ENCODE measurements at regions not wholly inside any gene's neighbourhood (a gene's known extent, or its start where the extent isn't known, plus 50 kb on each side); places are given as distances from the start of the nearest gene placed in this dataset.
A peak's percentile ranks its signal among the peaks of the same experiment; 100 is the strongest.
"Not testable (repeated sequence)": the region's sequence is repeated elsewhere in the genome, so short reads cannot be mapped to it uniquely, and the experiment has no call there.

DNA sequence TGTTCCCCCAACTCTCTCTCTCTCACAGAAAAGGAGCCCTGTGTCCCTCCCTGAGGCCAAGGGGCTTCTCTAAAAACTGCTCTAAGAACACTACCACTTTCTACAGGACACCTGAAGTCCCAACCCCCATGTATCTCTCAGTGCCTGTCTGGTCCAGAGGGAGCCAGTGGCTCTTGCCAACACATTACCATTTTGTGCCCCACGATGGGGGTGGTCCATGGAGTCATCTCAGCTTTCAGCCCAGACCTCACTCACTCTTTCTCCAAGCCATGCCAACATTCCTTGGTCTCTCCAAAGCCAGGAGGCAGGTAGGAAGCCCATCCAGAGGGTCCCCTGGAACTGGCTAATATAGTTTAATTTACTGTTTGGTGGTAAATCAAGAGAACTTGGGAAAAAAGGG lies 962.1 kb upstream of the DEFB115 start:
- not testable (repeated sequence) for DNase-seq (ENCODE audit: low read depth)

DNA sequence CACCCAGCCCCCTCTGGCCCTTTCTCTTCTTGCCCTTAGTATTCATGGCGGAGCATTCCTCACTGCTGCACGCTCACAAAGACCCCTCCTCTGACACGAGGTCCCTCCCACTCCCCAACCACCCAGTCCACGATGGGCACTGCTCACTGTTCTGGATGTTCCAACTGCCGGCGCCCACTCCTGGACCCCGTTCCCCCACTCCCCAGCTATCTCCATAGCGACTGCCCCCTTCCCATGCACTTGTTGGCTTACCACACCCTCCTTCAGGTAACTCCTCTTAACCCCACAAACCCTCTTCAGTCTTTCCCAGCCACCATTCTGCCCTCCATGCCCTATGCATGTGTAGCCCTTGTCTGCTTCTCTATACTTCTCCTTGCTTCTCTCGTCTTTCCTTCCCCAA lies 961.5 kb upstream of the DEFB115 start:
- not testable (repeated sequence) for DNase-seq (ENCODE audit: low read depth)

DNA sequence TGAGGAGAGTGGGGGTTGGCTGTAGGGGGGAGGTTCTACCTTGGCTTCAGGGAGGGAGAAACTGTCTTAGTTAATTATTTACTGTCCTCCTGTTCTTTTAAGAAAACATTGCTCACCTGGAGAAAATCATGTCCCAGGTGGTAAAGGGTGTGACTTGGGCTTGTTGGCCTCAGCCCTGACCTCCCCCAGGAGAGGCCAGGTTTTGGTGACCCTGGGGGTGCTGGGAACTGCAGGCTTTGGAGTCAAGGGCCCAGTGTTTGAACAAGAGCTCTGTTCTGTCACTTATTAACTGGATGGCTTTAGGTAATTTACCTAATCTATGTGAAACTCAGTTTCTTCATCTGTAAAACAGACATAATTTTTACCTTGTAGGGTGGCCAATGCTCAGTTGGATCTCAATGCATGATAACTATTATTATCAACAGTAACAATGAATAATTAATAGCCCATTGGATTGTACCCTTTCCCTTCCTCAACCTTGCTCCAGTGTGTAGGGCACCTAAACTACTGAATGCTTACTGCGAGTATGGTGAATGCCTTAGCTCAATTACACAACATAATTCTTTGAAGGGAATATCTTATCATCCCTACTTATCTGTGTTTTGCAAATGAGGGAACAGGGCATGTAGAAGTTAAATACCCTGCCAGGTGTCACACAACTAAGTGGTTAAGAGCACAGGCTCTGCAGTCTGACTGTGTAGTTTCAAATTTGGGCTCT lies 959.4 kb upstream of the DEFB115 start:
- not testable (repeated sequence) for DNase-seq (ENCODE audit: low read depth)

DNA sequence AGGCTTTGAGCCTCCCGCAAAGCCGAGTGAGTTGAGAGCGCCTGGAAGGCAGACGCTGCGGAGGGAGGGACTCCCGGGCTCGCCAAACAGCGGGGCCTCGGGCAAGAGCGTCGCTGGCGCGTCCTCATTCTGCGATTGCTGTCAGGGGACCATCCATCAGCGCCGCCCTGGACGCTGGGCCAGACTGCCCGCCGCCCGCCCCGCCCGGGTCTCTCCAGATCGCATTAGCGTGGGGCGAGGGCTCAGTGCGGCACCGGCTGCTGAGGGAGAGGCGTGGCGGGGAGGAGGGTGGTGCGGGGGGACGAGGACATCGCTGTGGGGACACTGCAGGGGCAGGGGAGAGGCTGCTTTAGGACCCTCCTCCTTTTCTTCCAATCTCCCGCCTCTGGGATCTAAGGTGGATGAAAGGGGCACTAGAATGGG lies 957.2 kb upstream of the DEFB115 start:
- DNase-seq (ENCODE audit: low read depth) = not testable (repeated sequence)

DNA sequence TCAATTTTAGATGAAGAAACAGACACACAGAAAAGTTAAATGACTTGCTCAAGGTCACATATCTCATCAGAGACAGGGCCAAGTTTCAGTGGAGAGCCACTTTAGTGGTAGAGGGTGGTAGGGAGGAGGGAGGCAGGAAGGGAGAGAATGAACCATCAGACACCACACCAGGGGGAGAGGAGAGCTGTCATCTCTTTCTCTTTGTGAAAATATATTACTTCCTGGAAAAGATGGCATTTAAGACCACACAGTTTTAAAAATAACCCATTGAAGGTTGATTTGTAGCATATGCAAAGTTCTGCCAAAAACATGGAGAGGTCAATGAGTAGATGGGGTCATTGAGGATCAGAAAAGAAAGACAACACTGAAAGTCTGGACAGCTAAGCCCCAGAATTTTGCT lies 954.7 kb upstream of the DEFB115 start:
- DNase-seq (ENCODE audit: low read depth) = not testable (repeated sequence)

DNA sequence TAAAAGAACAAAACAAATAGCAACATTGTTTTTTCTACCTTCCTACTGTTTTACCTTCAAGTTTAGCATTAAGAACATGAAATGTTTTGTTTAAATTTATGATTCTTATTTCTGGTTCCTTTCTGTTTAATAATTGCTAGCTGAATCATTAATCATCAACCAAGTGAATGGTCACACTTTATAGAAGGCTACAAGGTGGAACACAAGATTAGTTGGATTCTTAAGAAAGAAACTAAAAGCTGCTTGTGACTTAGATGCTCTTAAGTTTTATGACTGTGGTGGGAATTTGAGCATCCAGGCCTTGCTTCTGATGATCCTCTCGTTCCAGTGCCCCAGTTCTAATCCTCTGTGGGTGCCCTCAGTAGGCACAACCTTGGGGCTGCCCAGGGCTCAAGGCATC lies 947.5 kb upstream of the DEFB115 start:
- DNase-seq (ENCODE audit: low read depth) = not testable (repeated sequence)

DNA sequence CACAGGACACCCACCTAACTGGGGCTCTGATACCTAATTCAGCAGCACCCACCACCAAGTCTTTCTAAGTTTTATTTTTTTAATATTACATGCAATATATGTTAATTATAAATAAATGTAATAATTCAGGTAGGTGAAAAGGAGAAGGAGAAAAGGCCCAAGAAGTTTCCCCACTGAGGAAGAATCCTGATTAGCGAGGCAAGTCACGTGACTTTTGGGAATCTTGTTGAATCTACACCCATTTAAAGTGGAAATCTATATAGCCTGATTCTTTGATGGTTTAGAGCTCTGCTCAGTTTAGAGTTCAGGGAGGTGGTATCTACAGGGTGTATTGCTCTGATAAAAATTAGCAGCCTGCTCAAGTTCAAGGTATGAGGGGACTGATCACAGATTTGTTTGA lies 947.1 kb upstream of the DEFB115 start:
- not testable (repeated sequence) for DNase-seq (ENCODE audit: low read depth)

DNA sequence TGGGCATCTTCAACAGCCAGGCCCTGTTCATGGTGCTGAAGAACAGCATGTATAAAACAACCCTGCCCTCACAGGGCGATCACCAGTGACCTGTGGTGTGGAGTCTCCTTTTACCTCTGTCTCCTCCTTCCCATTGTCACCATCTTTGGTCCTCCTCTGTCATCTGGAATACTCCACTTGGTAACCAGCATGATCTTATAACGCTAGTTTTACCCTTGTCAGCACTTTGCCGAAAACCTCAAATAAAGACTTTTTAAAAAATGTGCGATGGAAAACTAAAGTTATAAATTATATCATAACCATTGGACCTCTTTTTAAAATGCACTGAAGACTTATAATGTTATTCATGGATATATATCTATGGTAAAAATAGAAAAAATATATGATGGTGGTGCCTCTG lies 945.2 kb upstream of the DEFB115 start:
- DNase-seq (ENCODE audit: low read depth) = not testable (repeated sequence)

DNA sequence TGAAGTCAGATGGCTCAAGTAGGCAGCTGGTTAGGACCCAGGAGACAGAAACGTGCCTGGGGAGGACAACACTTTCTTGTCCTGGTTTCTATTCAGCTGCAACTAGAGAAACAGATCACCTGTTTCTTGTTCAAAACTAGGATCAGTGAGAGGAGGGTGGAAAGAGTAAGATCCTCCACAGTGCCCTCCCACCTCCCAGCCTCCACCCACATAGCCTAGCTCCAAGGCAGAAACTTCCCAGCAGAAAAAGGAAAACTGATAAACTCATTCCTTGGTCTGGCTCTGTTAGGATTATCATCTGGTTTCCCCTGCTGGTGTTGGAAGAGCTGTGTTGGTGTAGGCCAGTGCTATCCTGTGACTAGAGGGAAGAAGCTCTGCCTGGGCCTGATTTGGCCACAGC lies 943.8 kb upstream of the DEFB115 start:
- not testable (repeated sequence) for DNase-seq (ENCODE audit: low read depth)

DNA sequence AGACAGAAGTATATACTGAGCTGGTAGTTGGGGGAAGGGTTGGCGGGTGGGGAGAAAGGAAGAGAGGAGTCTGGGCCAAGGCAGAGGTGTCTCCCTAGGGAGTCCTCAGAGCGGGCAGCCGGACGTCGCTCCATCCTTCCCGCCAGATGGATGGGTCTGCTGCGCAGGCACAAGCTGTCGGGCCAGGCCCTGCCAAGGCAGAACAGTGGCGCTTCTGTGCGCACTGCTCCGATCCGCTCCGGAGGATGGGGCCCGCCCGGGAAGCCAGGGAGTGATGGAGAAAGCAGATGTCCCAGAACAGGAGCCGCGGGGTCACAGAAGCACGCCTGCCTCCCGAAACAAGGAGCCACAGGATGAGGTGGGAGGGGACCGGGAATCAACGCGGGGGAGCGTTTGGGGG lies 941.4 kb upstream of the DEFB115 start:
- not testable (repeated sequence) for DNase-seq (ENCODE audit: low read depth)

DNA sequence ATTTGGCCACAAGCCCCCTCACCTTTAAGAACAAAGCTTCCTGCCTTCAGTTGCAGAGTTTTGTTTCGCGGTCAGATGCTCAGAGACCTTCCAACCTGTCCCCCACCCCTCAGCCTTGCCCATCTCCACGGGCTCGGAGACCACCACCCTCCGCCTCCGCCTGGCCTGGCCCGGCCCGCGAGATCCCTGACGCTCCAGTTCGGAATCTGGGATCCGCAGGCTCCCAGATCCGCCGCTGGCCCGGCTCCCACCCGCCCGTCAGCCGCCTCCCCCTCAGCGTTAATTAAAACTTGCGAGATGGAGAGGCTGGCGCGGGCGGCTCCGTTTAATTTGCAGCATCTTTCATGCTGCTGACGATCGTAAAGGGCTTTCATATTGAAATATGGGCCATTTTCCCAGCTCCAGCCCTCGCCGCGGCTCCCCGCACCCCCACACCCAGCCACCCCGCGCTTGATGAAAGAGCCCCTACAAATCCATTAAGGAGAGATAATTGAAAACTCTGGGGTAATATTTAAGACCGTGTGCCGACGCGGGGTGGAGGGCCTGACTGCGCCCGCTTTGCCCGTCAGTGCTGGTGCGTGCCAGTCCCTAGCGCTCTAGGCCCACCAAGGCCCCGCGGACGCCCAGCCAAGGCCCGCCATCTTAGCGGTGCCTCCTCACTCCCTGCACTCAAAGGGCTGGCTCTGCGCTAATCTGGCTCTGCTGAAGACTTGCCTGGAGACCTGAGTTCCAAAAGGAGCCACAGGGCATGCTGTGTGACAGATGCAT lies 940.7 kb upstream of the DEFB115 start:
- DNase-seq (ENCODE audit: low read depth) = not testable (repeated sequence)

DNA sequence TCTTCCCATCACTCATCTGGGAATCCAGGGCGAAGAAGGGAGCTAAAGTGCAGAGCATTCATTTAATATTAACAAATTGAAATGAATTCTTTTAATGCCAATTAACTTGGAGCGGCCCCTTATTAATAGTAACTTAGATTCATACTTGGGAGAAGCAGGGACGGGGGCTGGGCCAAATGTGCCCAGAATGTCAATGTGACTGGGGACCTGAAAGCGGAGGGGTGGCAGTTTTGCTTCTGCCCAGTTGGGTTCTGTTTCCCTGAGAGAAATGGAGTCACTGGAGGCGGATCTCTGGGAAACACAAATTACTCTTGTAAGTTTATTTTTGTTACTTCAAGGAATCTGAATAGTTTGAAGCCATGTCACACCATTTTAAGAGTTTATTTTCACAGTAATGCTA lies 923.7 kb upstream of the DEFB115 start:
- not testable (repeated sequence) for DNase-seq (ENCODE audit: low read depth)

DNA sequence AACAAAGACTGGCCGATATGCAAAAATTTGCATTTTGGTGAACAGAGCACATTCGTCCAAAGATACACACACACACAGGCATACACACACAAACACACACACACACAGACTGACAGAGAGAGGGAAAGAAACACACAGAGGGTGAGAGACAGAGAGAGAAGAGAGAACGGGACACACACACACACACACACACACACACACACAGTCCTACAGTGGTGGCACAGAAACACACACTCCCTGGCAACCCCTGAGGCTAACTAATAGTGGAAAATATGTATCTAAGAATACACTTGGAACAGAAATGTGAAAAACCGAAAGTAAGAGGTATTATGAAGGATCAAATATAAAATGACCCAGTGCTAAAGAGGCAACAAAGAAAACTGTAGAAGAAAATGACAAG lies 919.9 kb upstream of the DEFB115 start:
- not testable (repeated sequence) for DNase-seq (ENCODE audit: low read depth)

DNA sequence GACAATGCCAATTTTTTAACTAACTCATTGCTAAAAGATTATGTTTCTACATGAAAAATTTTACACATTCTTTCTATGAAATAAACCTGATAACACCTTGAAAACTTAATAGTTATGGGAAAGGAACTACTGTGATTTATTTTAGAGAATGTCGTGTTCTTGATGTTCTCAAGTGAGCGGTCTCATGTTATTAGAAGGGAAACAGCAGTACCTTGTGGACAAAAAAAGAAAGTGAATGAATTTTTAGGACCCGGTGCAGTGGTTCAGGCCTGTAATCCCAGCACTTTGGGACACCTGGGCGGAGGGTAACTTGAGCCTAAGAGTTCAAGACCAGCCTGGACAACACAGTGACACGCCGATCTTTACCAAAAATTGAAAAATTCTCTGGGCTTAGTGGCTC lies 908.5 kb upstream of the DEFB115 start:
- not testable (repeated sequence) for DNase-seq (ENCODE audit: low read depth)

DNA sequence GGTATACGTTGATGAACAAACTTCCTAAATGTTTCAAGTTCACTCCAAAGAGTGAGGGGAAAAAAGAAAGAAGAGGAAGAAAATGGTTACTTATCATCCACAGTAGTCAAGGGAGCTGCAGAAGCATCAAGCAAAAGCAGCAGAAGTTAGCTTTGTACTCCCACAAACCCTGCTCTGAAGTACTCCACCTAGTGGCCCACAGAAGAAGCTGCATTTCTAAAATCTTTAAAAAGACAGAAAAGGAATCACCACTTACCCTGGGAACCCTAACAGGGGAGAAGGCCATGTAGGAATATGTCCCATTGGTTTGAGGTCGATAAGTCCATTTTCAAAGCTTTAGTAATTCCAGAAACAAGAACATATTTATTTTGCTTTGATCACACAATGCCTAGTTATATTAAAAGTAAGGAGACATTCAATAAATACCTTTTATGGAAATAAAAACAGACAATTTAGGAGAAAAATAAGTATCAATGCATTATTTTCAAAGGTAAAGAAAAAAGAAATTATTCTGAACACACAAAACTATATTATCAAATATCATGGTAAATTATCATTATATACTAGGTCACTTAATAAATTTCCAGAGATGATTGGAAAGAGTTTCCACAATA lies 900.5 kb upstream of the DEFB115 start:
- DNase-seq (ENCODE audit: low read depth) = not testable (repeated sequence)

DNA sequence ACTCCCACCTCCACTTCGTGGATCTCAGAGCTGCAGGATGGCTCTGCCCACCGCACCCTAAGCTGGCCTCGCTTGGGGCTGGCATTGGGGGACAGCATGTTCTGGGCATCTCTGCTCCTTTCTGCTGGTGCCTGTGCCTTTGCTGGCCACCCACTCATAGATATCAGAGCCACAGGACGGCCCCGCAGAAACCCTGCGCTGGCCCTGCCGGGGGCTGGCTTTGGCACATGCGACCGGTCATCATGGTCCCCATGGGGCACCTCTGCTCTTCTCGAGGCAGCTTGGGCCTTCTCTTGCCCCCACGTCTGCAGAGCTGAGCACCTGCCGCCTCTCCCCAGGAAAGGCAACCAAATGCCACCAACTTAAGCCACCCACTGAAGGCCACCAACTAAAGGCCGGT lies 895.7 kb upstream of the DEFB115 start:
- DNase-seq (ENCODE audit: low read depth) = not testable (repeated sequence)

DNA sequence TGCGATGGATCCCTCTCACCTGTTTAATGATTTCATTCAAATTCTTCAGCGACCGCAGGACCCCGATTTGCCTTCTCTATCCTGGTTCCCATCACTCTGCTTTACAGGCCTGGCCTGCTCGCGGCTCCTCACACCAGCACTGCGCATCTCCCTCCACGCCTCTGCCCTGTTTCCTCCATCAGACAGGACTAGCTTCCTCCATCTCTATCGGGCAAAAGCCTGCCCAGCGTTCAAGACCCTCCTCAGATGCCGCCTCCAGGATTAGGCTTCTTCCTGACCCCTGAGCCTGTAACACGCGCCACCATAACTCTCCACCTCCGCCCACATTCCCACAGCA lies 881.1 kb upstream of the DEFB115 start:
- not testable (repeated sequence) for DNase-seq (ENCODE audit: low read depth)

DNA sequence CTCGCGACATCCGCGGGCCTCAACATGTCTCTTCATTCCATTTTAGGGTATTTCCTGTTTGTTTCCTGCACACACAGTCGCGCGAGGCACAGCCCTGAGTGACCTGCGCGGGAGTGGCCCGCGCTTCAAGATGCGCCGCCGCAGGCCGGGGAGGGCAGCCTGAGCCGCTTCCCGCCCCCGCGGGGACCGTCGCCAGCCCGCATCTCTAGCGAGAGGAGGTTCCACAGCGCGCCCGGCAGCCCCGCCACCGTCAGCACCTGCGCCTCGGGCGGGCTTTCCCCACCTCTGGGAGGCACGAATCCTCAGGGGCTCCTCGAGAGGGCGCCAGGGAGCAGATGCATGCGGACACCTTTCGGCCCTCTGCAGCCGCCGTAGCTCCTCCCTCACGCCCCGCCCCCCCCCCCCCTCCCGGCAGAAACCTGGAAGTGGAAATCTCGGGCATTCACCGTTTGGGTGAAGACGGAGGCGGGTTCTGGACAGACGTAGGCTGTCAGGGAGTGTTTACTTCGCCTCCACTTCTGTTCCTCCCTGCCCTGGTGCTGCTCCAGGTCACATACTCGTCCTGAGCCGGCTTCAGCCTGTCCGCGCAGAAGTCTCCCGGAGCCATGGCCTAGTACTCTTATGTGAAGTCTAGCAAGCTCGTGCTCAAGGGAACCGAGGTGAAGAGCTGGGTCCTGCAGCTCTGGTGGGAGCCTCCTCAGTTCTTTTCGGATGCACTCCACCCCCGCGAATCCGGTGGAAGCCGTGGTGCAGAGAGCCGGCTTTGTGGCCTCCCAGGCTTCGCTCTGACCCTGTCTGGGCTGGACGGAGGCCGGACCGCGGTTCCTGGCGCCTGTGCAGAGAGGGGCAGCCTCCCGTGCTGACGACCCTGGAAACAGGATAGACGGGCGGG lies 880.5 kb upstream of the DEFB115 start:
- peak; percentile 28 for DNase-seq (ENCODE audit: low read depth)

DNA sequence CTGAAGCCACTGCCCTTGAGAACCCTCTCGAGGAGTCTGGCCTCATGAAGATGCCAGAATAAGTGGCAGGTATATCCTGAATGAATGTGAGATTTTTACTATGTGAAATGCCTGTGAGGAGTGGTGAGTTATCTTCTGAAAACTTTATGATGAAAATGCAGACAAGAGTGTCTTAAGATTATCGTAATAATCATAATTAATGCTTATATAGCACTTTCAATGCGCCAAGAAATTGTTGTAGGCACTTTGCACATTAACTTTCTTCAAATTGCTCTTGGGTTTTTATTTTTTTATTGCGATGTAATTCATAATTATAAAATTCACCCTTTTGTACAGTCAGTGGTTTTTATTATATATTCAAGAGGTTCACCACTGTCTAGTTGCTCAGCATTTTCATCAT lies 879.1 kb upstream of the DEFB115 start:
- DNase-seq (ENCODE audit: low read depth) = not testable (repeated sequence)

DNA sequence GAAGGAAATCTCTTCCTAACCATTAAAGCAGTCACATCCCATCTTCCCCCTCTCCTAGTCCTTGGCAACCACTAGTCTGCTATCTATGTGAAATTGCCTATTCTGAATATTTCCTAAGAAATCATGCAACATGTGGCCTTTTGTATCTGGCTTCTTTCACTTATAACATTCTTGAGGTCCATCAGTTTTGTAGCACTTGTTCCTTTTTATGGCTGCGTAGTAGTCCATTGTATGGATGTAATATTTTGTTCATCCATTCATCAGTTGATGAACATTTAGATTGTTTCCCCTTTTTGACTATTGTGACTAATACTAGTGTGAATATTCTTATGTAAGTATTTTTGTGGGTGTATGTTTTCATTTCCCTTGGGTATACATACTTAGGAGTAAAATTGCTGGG lies 878.7 kb upstream of the DEFB115 start:
- not testable (repeated sequence) for DNase-seq (ENCODE audit: low read depth)

DNA sequence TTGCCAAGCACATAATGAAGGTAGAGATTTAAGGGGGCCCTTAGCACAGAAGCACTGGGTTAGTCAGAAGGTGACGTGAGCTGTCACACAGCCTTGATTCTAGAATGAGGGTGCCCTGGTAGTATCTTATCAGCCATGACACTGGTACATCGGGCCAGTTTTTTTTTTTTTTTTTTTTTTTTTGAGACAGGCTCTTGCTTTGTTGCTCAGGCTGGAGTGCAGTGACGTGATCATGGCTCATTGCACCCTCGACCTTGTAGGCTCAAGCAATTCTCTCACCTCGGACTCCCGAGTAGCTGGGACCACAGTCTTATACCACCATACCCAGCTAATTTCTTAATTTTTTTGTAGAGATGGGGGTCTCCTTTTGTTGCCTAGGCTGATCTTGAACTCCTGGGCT lies 872.6 kb upstream of the DEFB115 start:
- DNase-seq (ENCODE audit: low read depth) = not testable (repeated sequence)

DNA sequence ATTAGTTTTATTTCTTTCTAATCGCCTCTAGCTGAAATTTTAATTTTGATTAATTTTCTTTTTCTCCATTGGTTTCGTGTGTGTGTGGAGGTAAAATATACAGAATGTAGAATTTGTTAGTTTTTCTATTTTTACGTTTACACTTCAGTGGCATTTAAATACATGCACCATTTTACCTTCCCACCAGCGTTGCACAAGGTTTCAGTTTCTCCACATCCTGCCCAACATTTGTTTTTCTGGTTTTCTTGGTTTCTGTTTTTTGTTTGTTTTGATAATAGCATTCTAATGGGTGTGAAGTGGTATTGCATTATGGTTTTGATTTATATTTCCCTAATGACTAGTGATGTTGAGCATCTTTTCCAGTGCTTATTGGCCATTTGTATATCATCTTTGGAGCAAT lies 871.4 kb upstream of the DEFB115 start:
- not testable (repeated sequence) for DNase-seq (ENCODE audit: low read depth)

Measured in forelimb muscle (tissue), 1 donor.